ENCODE measurements at regions not wholly inside any gene's neighbourhood (a gene's known extent, or its start where the extent isn't known, plus 50 kb on each side); places are given as distances from the start of the nearest gene placed in this dataset.

DNA sequence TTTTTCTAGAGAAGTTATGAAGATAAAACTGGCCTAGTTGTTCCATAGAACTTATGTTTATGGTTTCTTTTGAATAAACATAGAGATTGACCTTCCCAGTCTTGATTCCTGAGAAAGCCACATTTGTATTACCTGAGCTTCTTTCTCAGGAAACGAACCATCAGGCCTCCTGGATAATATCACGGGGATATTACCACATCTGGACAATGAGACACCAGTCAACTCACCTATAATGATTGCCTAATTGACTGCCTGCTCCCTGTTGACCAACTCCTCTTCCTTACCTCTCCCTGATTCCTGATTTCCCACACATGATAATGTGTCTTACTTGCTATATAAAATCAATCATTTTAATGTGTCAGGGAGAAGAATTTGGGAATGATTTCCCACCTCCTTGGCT, 822.7 kb downstream of the LRFN5 start:
- Histone ChIP-seq H3K9me3 (no peaks in the 10 kb centered on the region), H3K4me1 (no peaks in the 10 kb centered on the region), H3K27ac (no peak overlapping the region), H3K36me3 (no peaks in the 10 kb centered on the region), H3K4me3 (replicated peaks in 1 of 3) (no peak overlapping the region), H3K27me3 (no peaks in the 10 kb centered on the region)
- 61 to 66% methylated on average over 2 of the region's 2 CpGs for WGBS, 2 donors
- DNase-seq, result no peak
- TF ChIP-seq CTCF (IDR thresholded peaks at IDR 0.05) (no peak), POLR2A (IDR thresholded peaks at IDR 0.05) (no peak)
- intact Hi-C loops (cut with DNase I), result no loop called here

DNA sequence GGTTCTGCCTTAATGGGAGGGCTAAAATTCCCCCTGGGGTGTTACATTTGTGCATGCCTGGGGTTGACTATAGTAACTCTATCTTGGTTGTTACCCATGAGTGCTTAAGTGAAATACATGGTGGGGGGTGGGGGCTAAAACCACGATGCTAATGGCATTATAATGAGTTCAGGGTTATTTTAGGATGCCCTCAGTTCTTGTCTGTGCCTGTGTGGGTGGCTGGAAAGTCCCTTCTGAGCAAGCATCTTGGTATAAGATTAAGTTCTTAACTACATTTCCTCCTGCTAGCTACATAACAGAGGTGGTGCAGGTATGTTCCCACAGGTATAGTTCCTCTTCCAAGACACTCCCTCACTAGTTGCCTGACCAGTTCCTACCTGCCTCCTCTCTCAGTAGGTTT, 822.3 kb downstream of the LRFN5 start:
- no peak overlapping the region for H3K4me3 ChIP-seq (replicated peaks in 1 of 3)
- intact Hi-C loops (cut with DNase I), result no loop called here
- TF ChIP-seq CTCF (IDR thresholded peaks at IDR 0.05) (no peak), POLR2A (IDR thresholded peaks at IDR 0.05) (no peak)
- H3K27me3 ChIP-seq, result no peaks in the 10 kb centered on the region
- DNase-seq, result no peak
- H3K27ac ChIP-seq, result no peak overlapping the region
- WGBS, 2 donors, result 31 to 53% methylated on average over 1 of the region's 1 CpG
- H3K4me1 ChIP-seq, result no peaks in the 10 kb centered on the region
- no peaks in the 10 kb centered on the region for H3K36me3 ChIP-seq
- H3K9me3 ChIP-seq, result no peaks in the 10 kb centered on the region

- H3K27me3 ChIP-seq, result no peaks in the 10 kb centered on the region
- H3K4me3 ChIP-seq (replicated peaks in 1 of 3), result no peak overlapping the region
- H3K9me3 ChIP-seq, result no peaks in the 10 kb centered on the region
- no peak overlapping the region for H3K27ac ChIP-seq
- no peaks in the 10 kb centered on the region for H3K4me1 ChIP-seq
- no peaks in the 10 kb centered on the region for H3K36me3 ChIP-seq
- TF ChIP-seq POLR2A (IDR thresholded peaks at IDR 0.05) (no peak), CTCF (IDR thresholded peaks at IDR 0.05) (no peak)
- no peak for DNase-seq
- intact Hi-C loops (cut with DNase I), result no loop called here
Observed at GRCh38 chr14:42424501-42424900, 817.8 kb downstream of the LRFN5 start.

GRCh38 chr14:42421377-42422078, 814.9 kb downstream of the LRFN5 start:
- TF ChIP-seq CTCF (IDR thresholded peaks at IDR 0.05) (no peak), POLR2A (IDR thresholded peaks at IDR 0.05) (no peak)
- no peaks in the 10 kb centered on the region for H3K36me3 ChIP-seq
- no peak overlapping the region for H3K27ac ChIP-seq
- DNase-seq, result no peak
- no peaks in the 10 kb centered on the region for H3K9me3 ChIP-seq
- H3K4me1 ChIP-seq, result no peaks in the 10 kb centered on the region
- intact Hi-C loops (cut with DNase I), result no loop called here
- WGBS, 2 donors, result 92 to 95% methylated on average over 4 of the region's 4 CpGs
- H3K4me3 ChIP-seq (replicated peaks in 1 of 3), result no peak overlapping the region
- no peaks in the 10 kb centered on the region for H3K27me3 ChIP-seq

GRCh38 chr14:42420071-42420470, 813.4 kb downstream of the LRFN5 start:
- H3K36me3 ChIP-seq, result no peaks in the 10 kb centered on the region
- H3K27me3 ChIP-seq, result no peaks in the 10 kb centered on the region
- no peak overlapping the region for H3K4me3 ChIP-seq (replicated peaks in 1 of 3)
- no peak overlapping the region for H3K27ac ChIP-seq
- DNase-seq, result no peak
- no peak for TF ChIP-seq POLR2A (IDR thresholded peaks at IDR 0.05)
- TF ChIP-seq CTCF (IDR thresholded peaks at IDR 0.05), result no peak
- no peaks in the 10 kb centered on the region for H3K4me1 ChIP-seq
- no peaks in the 10 kb centered on the region for H3K9me3 ChIP-seq
- WGBS, 2 donors, result 90 to 91% methylated on average over 1 of the region's 1 CpG
- intact Hi-C loops (cut with DNase I), result no loop called here

Measured in thyroid gland (tissue), 4 donors.